H1 (cell line): ENCODE measurements at regions not wholly inside any gene's neighbourhood (a gene's known extent, or its start where the extent isn't known, plus 50 kb on each side); places are given as distances from the start of the nearest gene placed in this dataset.

Experiments
- CTCF ChIA-PET: fragments of 300-600 bp; sonication (Branson Sonifier 250); formaldehyde crosslinking; loops from one replicate; lab custom pipeline; 2021; ENCODE audit not compliant: partially characterized antibody; lab: Charles Lee
- POLR2A ChIA-PET: fragments of 300-600 bp; sonication (Branson Sonifier 250); formaldehyde crosslinking; loops from one replicate; lab custom pipeline; 2021; ENCODE audit warnings: inconsistent platforms; ENCODE audit not compliant: partially characterized antibody; lab: Charles Lee
- DNase-seq, 2 experiments: peaks; one replicate each; pipeline versions ENCODE4 v3.0.0 to v3.0.0-alpha.2; 2010 to 2022; ENCODE audit warnings: low spot score in 2 of 2, low read depth in 1 of 2, mixed read lengths in 1 of 2
- FAIRE-seq: peaks from 2 replicates; lab custom pipeline; 2011; peaks lifted over from hg19 to GRCh38; lab: Jason Lieb, UNC
- H2AFZ ChIP-seq: 2 replicates; pipeline ENCODE4 v1.8.1; 2012; ENCODE audit warnings: low read length, inconsistent platforms
- H2AK5ac ChIP-seq: 2 replicates; pipeline ENCODE4 v1.6.1; 2013; ENCODE audit warnings: low read depth, low read length
- H2BK120ac ChIP-seq: replicated peaks from 2 replicates; pipeline ENCODE3; 2013; ENCODE audit warnings: low read depth, low read length, inconsistent platforms
- H2BK12ac ChIP-seq: 2 replicates; pipeline ENCODE4 v1.6.1; 2013; ENCODE audit warnings: low read depth, low read length
- H2BK15ac ChIP-seq: 2 replicates; pipeline ENCODE4 v1.6.1; 2013; ENCODE audit warnings: low read length
- H2BK20ac ChIP-seq: 2 replicates; pipeline ENCODE4 v1.6.1; 2013; ENCODE audit warnings: low read length
- H2BK5ac ChIP-seq: 2 replicates; pipeline ENCODE4 v1.6.1; 2013; ENCODE audit warnings: low read depth, low read length
- H3K14ac ChIP-seq: 2 replicates; pipeline ENCODE4 v1.6.1; 2013; ENCODE audit warnings: inconsistent platforms; ENCODE audit not compliant: insufficient read length
- H3K18ac ChIP-seq: 2 replicates; pipeline ENCODE4 v1.6.1; 2013; ENCODE audit warnings: low read length; ENCODE audit errors: extremely low read depth
- H3K23ac ChIP-seq: 2 replicates; pipeline ENCODE4 v1.6.1; 2013; ENCODE audit warnings: inconsistent platforms; ENCODE audit not compliant: insufficient read length
- H3K23me2 ChIP-seq: 2 replicates; pipeline ENCODE4 v1.6.1; 2013; ENCODE audit warnings: low read depth, low read length
- H3K27ac ChIP-seq: 2 replicates; pipeline ENCODE4 v1.6.1; 2011; ENCODE audit warnings: low read depth, low read length, inconsistent platforms
- H3K27me3 ChIP-seq, 4 experiments: replicated peaks in 1 of 4; 1 replicate in 1 of 4; 2 replicates in 3 of 4; pipeline versions ENCODE4 v1.6.1 to v1.8.1; 2011 to 2013; ENCODE audit warnings: low read length in 3 of 4, mild to moderate bottlenecking in 3 of 4, inconsistent platforms in 2 of 4, mixed read lengths in 2 of 4, moderate library complexity in 1 of 4; ENCODE audit not compliant: control insufficient read depth in 3 of 4, insufficient read depth in 3 of 4; ENCODE audit errors: extremely low read depth in 1 of 4
- H3K36me3 ChIP-seq, 4 experiments: 2 replicates each; pipeline versions ENCODE4 v1.6.1 to v1.8.1; 2011 to 2013; ENCODE audit warnings: mild to moderate bottlenecking in 4 of 4, low read length in 3 of 4, moderate library complexity in 2 of 4, control low read depth in 1 of 4, inconsistent platforms in 1 of 4; ENCODE audit not compliant: insufficient read depth in 4 of 4, control insufficient read depth in 2 of 4
- H3K4ac ChIP-seq: replicated peaks from 2 replicates; pipeline ENCODE3; 2013; ENCODE audit warnings: low read length, low read depth, mixed read lengths, inconsistent platforms; ENCODE audit not compliant: insufficient read length
- H3K4me1 ChIP-seq, 4 experiments: replicated peaks in 1 of 4; 1 replicate in 1 of 4; 2 replicates in 3 of 4; pipeline versions ENCODE4 v1.6.1 to v1.8.1; 2011 to 2013; ENCODE audit warnings: low read length in 3 of 4, inconsistent platforms in 2 of 4, mixed read lengths in 1 of 4; ENCODE audit not compliant: insufficient read depth in 4 of 4, control insufficient read depth in 3 of 4
- H3K4me2 ChIP-seq, 2 experiments: 2 replicates each; pipeline versions ENCODE4 v1.6.1 to v1.8.1; 2011 to 2013; ENCODE audit warnings: low read depth in 2 of 2, low read length in 2 of 2, control low read depth in 1 of 2, inconsistent platforms in 1 of 2, mild to moderate bottlenecking in 1 of 2; ENCODE audit not compliant: insufficient read depth in 1 of 2
- H3K4me3 ChIP-seq, 4 experiments: fragments of 200-600, 300-600 bp in 1 of 4; sonication (generic), shearing (Covaris generic), sonication (Bioruptor Twin) in 1 of 4; 2 replicates each; pipeline versions ENCODE4 v1.5.1 to v1.8.1; 2011 to 2016; ENCODE audit warnings: low read length in 4 of 4, low read depth in 3 of 4, control low read depth in 2 of 4, inconsistent platforms in 2 of 4, mild to moderate bottlenecking in 2 of 4, mixed read lengths in 1 of 4, moderate library complexity in 1 of 4; ENCODE audit not compliant: insufficient read depth in 2 of 4; ENCODE audit errors: extremely low read depth in 1 of 4
- H3K56ac ChIP-seq: replicated peaks from 2 replicates; pipeline ENCODE3; 2013; ENCODE audit warnings: low read depth, mild to moderate bottlenecking, mixed read lengths, low read length, inconsistent platforms; ENCODE audit not compliant: insufficient read length
- H3K79me1 ChIP-seq: 2 replicates; pipeline ENCODE4 v1.6.1; 2013; ENCODE audit warnings: low read depth, low read length, control low read depth
- H3K79me2 ChIP-seq, 2 experiments: 2 replicates each; pipeline versions ENCODE4 v1.6.1 to v1.8.1; 2012 to 2013; ENCODE audit warnings: low read length in 2 of 2, mild to moderate bottlenecking in 2 of 2, inconsistent platforms in 1 of 2; ENCODE audit not compliant: insufficient read depth in 2 of 2, control insufficient read depth in 1 of 2
- H3K9ac ChIP-seq, 4 experiments: replicated peaks in 1 of 4; 1 replicate in 1 of 4; 2 replicates in 3 of 4; pipeline versions ENCODE4 v1.6.1 to v1.8.1; 2011 to 2013; ENCODE audit warnings: low read depth in 3 of 4, low read length in 3 of 4, control low read depth in 2 of 4, mild to moderate bottlenecking in 2 of 4, moderate library complexity in 2 of 4, inconsistent platforms in 1 of 4; ENCODE audit errors: extremely low read depth in 1 of 4
- H3K9me3 ChIP-seq, 2 experiments: 2 replicates each; pipeline versions ENCODE4 v1.6.1 to v1.8.1; 2012 to 2013; ENCODE audit warnings: mild to moderate bottlenecking in 2 of 2, moderate library complexity in 2 of 2, control low read depth in 1 of 2, inconsistent platforms in 1 of 2, low read depth in 1 of 2, low read length in 1 of 2, mixed read lengths in 1 of 2; ENCODE audit not compliant: insufficient read depth in 2 of 2
- H4K20me1 ChIP-seq, 2 experiments: replicated peaks in 1 of 2; 2 replicates each; pipeline versions ENCODE3 to v1.8.1; 2011 to 2013; ENCODE audit warnings: inconsistent platforms in 2 of 2, low read length in 2 of 2, mild to moderate bottlenecking in 1 of 2; ENCODE audit not compliant: insufficient read depth in 2 of 2, control insufficient read depth in 1 of 2
- H4K5ac ChIP-seq: 2 replicates; pipeline ENCODE4 v1.6.1; 2013; ENCODE audit warnings: low read length, low read depth, mixed read lengths, inconsistent platforms; ENCODE audit not compliant: insufficient read length
- H4K8ac ChIP-seq: 2 replicates; pipeline ENCODE4 v1.8.0; 2013; ENCODE audit warnings: mild to moderate bottlenecking, moderate library complexity, low read length, inconsistent platforms; ENCODE audit not compliant: insufficient read depth; ENCODE audit errors: extremely low read depth
- H4K91ac ChIP-seq: replicated peaks from 2 replicates; pipeline ENCODE3; 2013; ENCODE audit warnings: low read length, mixed read lengths, inconsistent platforms; ENCODE audit not compliant: insufficient read length
- ASH2L ChIP-seq: fragments of 200-600, 300-600 bp; sonication (generic); IDR thresholded peaks from one replicate; pipeline ENCODE4 v1.7.1; 2017; ENCODE audit warnings: low read length
- BACH1 ChIP-seq: IDR thresholded peaks from 2 replicates; pipeline ENCODE4 v1.6.1; 2012; ENCODE audit warnings: low read length, improper control_type of control experiment
- BRCA1 ChIP-seq: IDR thresholded peaks from 2 replicates; pipeline ENCODE4 v1.6.1; 2012; ENCODE audit warnings: low read depth, low read length, improper control_type of control experiment
- CTBP2 ChIP-seq: IDR thresholded peaks from 2 replicates; pipeline ENCODE4 v1.7.0; 2011; ENCODE audit warnings: borderline replicate concordance, mild to moderate bottlenecking, moderate library complexity, mixed read lengths, low read length; ENCODE audit not compliant: insufficient read depth, insufficient read length
- EZH2 ChIP-seq: fragments of 200-600 bp; sonication (generic); IDR thresholded peaks from 2 replicates; pipeline ENCODE4 v1.7.1; 2012; ENCODE audit warnings: low read depth, mild to moderate bottlenecking, moderate library complexity, low read length, inconsistent platforms; ENCODE audit not compliant: severe bottlenecking
- FOSL1 ChIP-seq: IDR thresholded peaks from 2 replicates; pipeline ENCODE4 v1.6.1; 2011; ENCODE audit warnings: mild to moderate bottlenecking, low read depth, low read length, moderate library complexity; ENCODE audit not compliant: insufficient read depth
- GTF2F1 ChIP-seq: IDR thresholded peaks from 2 replicates; pipeline ENCODE4 v1.6.1; 2012; ENCODE audit warnings: low read depth, low read length, improper control_type of control experiment, borderline replicate concordance
- KDM1A ChIP-seq: fragments of 200-600, 300-600 bp; sonication (generic); IDR thresholded peaks from 2 replicates; pipeline ENCODE4 v1.7.1; 2016; ENCODE audit warnings: mild to moderate bottlenecking, low read length, borderline replicate concordance
- MAFK ChIP-seq: IDR thresholded peaks from 2 replicates; pipeline ENCODE4 v1.6.1; 2012; ENCODE audit warnings: low read depth, mild to moderate bottlenecking, improper control_type of control experiment, low read length
- PHF8 ChIP-seq: fragments of 200-600 bp; sonication (generic); conservative IDR thresholded peaks from 2 replicates; pipeline ENCODE4 v1.7.1; 2012; ENCODE audit warnings: low read depth, mild to moderate bottlenecking, inconsistent platforms, low read length, moderate library complexity
- RXRA ChIP-seq: IDR thresholded peaks from 2 replicates; pipeline ENCODE4 v1.6.1; 2011; ENCODE audit warnings: low read depth, mild to moderate bottlenecking, low read length, moderate library complexity; ENCODE audit not compliant: insufficient read depth
- SIX5 ChIP-seq: IDR thresholded peaks from 2 replicates; pipeline ENCODE4 v1.6.1; 2011; ENCODE audit warnings: mild to moderate bottlenecking, low read depth, low read length
- TAF7 ChIP-seq: optimal IDR thresholded peaks from 2 replicates; pipeline ENCODE3; 2011; ENCODE audit warnings: low read depth, mild to moderate bottlenecking, inconsistent platforms, low read length, moderate library complexity, borderline replicate concordance
- TCF12 ChIP-seq: IDR thresholded peaks from 2 replicates; pipeline ENCODE4 v1.6.1; 2011; ENCODE audit warnings: low read depth, mild to moderate bottlenecking, low read length
- ZNF274 ChIP-seq: IDR thresholded peaks from 2 replicates; pipeline ENCODE4 v1.7.0; 2012; ENCODE audit warnings: low read length, borderline replicate concordance; ENCODE audit errors: extremely low read depth

DNA sequence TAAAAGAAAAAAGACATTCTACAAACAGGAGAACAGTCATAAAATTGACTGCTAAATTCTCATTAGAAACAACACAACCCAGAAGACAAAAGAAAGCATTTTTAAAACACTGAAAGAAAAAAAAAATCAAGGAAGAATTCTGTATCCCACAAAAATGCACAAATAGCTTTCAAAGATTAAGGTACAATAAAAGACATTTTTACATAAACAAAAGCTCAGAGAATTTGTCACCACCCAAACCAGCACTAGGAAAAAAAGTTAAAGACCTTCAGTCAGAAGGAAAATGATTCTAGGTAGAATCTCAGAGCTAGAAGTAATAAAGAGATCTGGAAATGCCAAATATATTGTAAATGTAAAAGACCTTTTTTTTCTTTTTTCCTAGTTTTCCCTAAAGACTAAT lies 252.4 kb downstream of the CLIC5 start:
- Histone ChIP-seq H4K20me1 (no peaks in the 10 kb centered on the region), H3K27me3 (no peaks in the 10 kb centered on the region), H3K4me2 (no peak overlapping the region), H4K5ac (no peak overlapping the region), H4K8ac (no peak overlapping the region), H2BK12ac (no peak overlapping the region), H3K27ac (no peak overlapping the region), H2BK5ac (no peak overlapping the region), H3K4me3 (no peak overlapping the region), H3K56ac (no peak overlapping the region), H3K4ac (no peak overlapping the region), H3K79me2 (no peaks in the 10 kb centered on the region)
- CTCF ChIA-PET = interaction anchor here (0.7 kb wide), 1 partner anchor 236 kb away, joined by 3 read pairs; no protein-coding TSS in a partner anchor
- no peak for TF ChIP-seq GTF2F1
- no peak for TF ChIP-seq SIX5
- no peak for TF ChIP-seq ZNF274
- no peak for TF ChIP-seq FOSL1
- TF ChIP-seq ASH2L = no peak
- TF ChIP-seq MAFK = no peak
- no peak for TF ChIP-seq TCF12
- TF ChIP-seq EZH2 = no peak
- no peak for TF ChIP-seq RXRA
- no peak for TF ChIP-seq BACH1
- TF ChIP-seq KDM1A = no peak
- TF ChIP-seq BRCA1 = no peak
- no peak for TF ChIP-seq CTBP2
- no peak for TF ChIP-seq PHF8
- TF ChIP-seq TAF7 = no peak
- TF ChIP-seq, all 59 proteins: peak for 0
- Histone ChIP-seq H2BK20ac (no peak overlapping the region), H2AK5ac (no peak overlapping the region), H3K36me3 (no peaks in the 10 kb centered on the region), H3K23me2 (no peaks in the 10 kb centered on the region), H2BK15ac (no peak overlapping the region), H3K23ac (no peak overlapping the region), H2BK120ac (no peak overlapping the region), H2AFZ (no peak overlapping the region), H3K14ac (no peak overlapping the region), H3K4me1 (no peaks in the 10 kb centered on the region), H3K9ac (no peak overlapping the region), H4K91ac (no peak overlapping the region), H3K9me3 (no peaks in the 10 kb centered on the region), H3K79me1 (no peaks in the 10 kb centered on the region), H3K18ac (no peak overlapping the region)
- POLR2A ChIA-PET = no interaction called here
- no peak for DNase-seq
- FAIRE-seq = no peak
